HUES48 (cell line): ENCODE measurements at regions not wholly inside any gene's neighbourhood (a gene's known extent, or its start where the extent isn't known, plus 50 kb on each side); places are given as distances from the start of the nearest gene placed in this dataset.

ENCODE experiments used
- H3K27ac ChIP-seq: one replicate; pipeline ENCODE4 v1.7.0; 2013; ENCODE audit warnings: low read depth, low read length, inconsistent platforms
- H3K27me3 ChIP-seq: 2 replicates; pipeline ENCODE4 v1.6.1; 2013; ENCODE audit warnings: mild to moderate bottlenecking, low read length; ENCODE audit not compliant: control insufficient read depth, insufficient read depth
- H3K36me3 ChIP-seq: 2 replicates; pipeline ENCODE4 v1.6.1; 2013; ENCODE audit warnings: low read length; ENCODE audit not compliant: control insufficient read depth, insufficient read depth
- H3K4me1 ChIP-seq: 2 replicates; pipeline ENCODE4 v1.6.1; 2013; ENCODE audit warnings: mild to moderate bottlenecking, low read length; ENCODE audit not compliant: control insufficient read depth, insufficient read depth
- H3K4me3 ChIP-seq: 2 replicates; pipeline ENCODE4 v1.5.1; 2013; ENCODE audit warnings: mild to moderate bottlenecking, low read depth, low read length
- H3K9ac ChIP-seq: 2 replicates; pipeline ENCODE4 v1.6.1; 2013; ENCODE audit warnings: mild to moderate bottlenecking, low read depth, low read length, moderate library complexity
- H3K9me3 ChIP-seq: 2 replicates; pipeline ENCODE4 v1.6.1; 2013; ENCODE audit warnings: low read length; ENCODE audit not compliant: control insufficient read depth, insufficient read depth

- Histone ChIP-seq H3K9me3 (no peaks in the 10 kb centered on the region), H3K4me1 (no peaks in the 10 kb centered on the region), H3K27me3 (peaks cover 2% of the 10 kb centered on the region; the same call in 1 of the 2 replicates), H3K27ac (no peak overlapping the region), H3K36me3 (no peaks in the 10 kb centered on the region), H3K9ac (no peak overlapping the region), H3K4me3 (no peak overlapping the region)
Observed at GRCh38 chr2:118791483-118791882, 56.0 kb downstream of the EN1 start.

GRCh38 chr2:118786746-118787145 lies 60.7 kb downstream of the EN1 start:
- Histone ChIP-seq H3K9ac (no peak overlapping the region), H3K9me3 (no peaks in the 10 kb centered on the region), H3K27ac (no peak overlapping the region), H3K4me3 (no peak overlapping the region), H3K27me3 (peaks cover 6% of the 10 kb centered on the region; the same call in 1 of the 2 replicates), H3K4me1 (no peaks in the 10 kb centered on the region), H3K36me3 (no peaks in the 10 kb centered on the region)

- Histone ChIP-seq H3K27me3 (peaks cover 6% of the 10 kb centered on the region; the same call in 1 of the 2 replicates), H3K9me3 (no peaks in the 10 kb centered on the region), H3K4me3 (no peak overlapping the region), H3K36me3 (no peaks in the 10 kb centered on the region), H3K9ac (no peak overlapping the region), H3K27ac (no peak overlapping the region), H3K4me1 (no peaks in the 10 kb centered on the region)
Observed at GRCh38 chr2:118784860-118785259, 62.6 kb downstream of the EN1 start.

- Histone ChIP-seq H3K36me3 (no peaks in the 10 kb centered on the region), H3K4me3 (no peak overlapping the region), H3K27me3 (peaks cover 23% of the 10 kb centered on the region), H3K9me3 (no peaks in the 10 kb centered on the region), H3K27ac (no peak overlapping the region), H3K9ac (no peak overlapping the region), H3K4me1 (peaks cover 6% of the 10 kb centered on the region; the same call in 1 of the 2 replicates)
Observed at GRCh38 chr2:118779362-118779761, 68.1 kb downstream of the EN1 start.

GRCh38 chr2:118774458-118775133 lies 72.9 kb downstream of the EN1 start:
- Histone ChIP-seq H3K4me1 (peaks cover 10% of the 10 kb centered on the region; the same call in 1 of the 2 replicates), H3K27me3 (peaks cover 70% of the 10 kb centered on the region), H3K9ac (peak overlapping the region; percentile 5; the same call in 1 of the 2 replicates), H3K36me3 (no peaks in the 10 kb centered on the region), H3K27ac (no peak overlapping the region), H3K9me3 (no peaks in the 10 kb centered on the region), H3K4me3 (peak overlapping the region; percentile 67)

GRCh38 chr2:118773826-118774225 lies 73.6 kb downstream of the EN1 start:
- H3K9ac ChIP-seq = no peak overlapping the region
- H3K9me3 ChIP-seq = no peaks in the 10 kb centered on the region
- peaks cover 70% of the 10 kb centered on the region for H3K27me3 ChIP-seq
- H3K27ac ChIP-seq = no peak overlapping the region
- peaks cover 10% of the 10 kb centered on the region; the same call in 1 of the 2 replicates for H3K4me1 ChIP-seq
- H3K4me3 ChIP-seq = no peak overlapping the region
- H3K36me3 ChIP-seq = no peaks in the 10 kb centered on the region

GRCh38 chr2:118772487-118773200 lies 74.8 kb downstream of the EN1 start:
- Histone ChIP-seq H3K4me1 (peaks cover 10% of the 10 kb centered on the region; the same call in 1 of the 2 replicates), H3K9ac (no peak overlapping the region), H3K4me3 (no peak overlapping the region), H3K36me3 (no peaks in the 10 kb centered on the region), H3K27ac (no peak overlapping the region), H3K9me3 (no peaks in the 10 kb centered on the region), H3K27me3 (peaks cover 75% of the 10 kb centered on the region)

GRCh38 chr2:118769707-118770400 lies 77.6 kb downstream of the EN1 start:
- peaks cover 76% of the 10 kb centered on the region for H3K27me3 ChIP-seq
- H3K9me3 ChIP-seq = no peaks in the 10 kb centered on the region
- H3K27ac ChIP-seq = no peak overlapping the region

GRCh38 chr2:118766871-118767270 lies 80.6 kb downstream of the EN1 start:
- H3K27ac ChIP-seq = no peak overlapping the region

More at GRCh38 chr2:118769707-118770400, 77.6 kb downstream of the EN1 start:
- no peak overlapping the region for H3K9ac ChIP-seq
- H3K4me3 ChIP-seq = no peak overlapping the region
- no peaks in the 10 kb centered on the region for H3K36me3 ChIP-seq
- peaks cover 5% of the 10 kb centered on the region; the same call in 1 of the 2 replicates for H3K4me1 ChIP-seq

GRCh38 chr2:118764855-118765254 lies 82.6 kb downstream of the EN1 start:
- Histone ChIP-seq H3K9ac (no peak overlapping the region), H3K4me1 (peaks cover 6% of the 10 kb centered on the region; the same call in 1 of the 2 replicates), H3K9me3 (no peaks in the 10 kb centered on the region), H3K36me3 (no peaks in the 10 kb centered on the region), H3K27me3 (peaks cover 53% of the 10 kb centered on the region), H3K27ac (no peak overlapping the region), H3K4me3 (no peak overlapping the region)

More at GRCh38 chr2:118766871-118767270, 80.6 kb downstream of the EN1 start:
- no peaks in the 10 kb centered on the region for H3K9me3 ChIP-seq
- no peak overlapping the region for H3K9ac ChIP-seq
- H3K4me3 ChIP-seq = no peak overlapping the region
- H3K4me1 ChIP-seq = peaks cover 6% of the 10 kb centered on the region; the same call in 1 of the 2 replicates
- H3K36me3 ChIP-seq = no peaks in the 10 kb centered on the region
- H3K27me3 ChIP-seq = peaks cover 72% of the 10 kb centered on the region
